Body of pancreas (tissue), 4 donors: ENCODE measurements at regions not wholly inside any gene's neighbourhood (a gene's known extent, or its start where the extent isn't known, plus 50 kb on each side); places are given as distances from the start of the nearest gene placed in this dataset.

Source experiments
- ATAC-seq: fragments of 150-250 bp; one replicate; pipeline ENCODE4 v1.9.1; 2016
- DNase-seq, 4 donors: peaks; one replicate each; pipeline ENCODE4 v3.0.0-alpha.2; 2019
- H3K27ac ChIP-seq, 4 donors: fragments of 200-600 bp; sonication (generic); 1 replicate in 3 of 4; 2 replicates in 1 of 4; pipeline versions ENCODE4 v1.5.1 to v1.6.1; 2016 to 2019; ENCODE audit warnings: mild to moderate bottlenecking in 1 of 4, mixed read lengths in 1 of 4, moderate library complexity in 1 of 4
- H3K27me3 ChIP-seq, 2 donors: fragments of 200-600 bp; sonication (generic); one replicate each; pipeline ENCODE4 v1.6.0; 2016; ENCODE audit warnings: mild to moderate bottlenecking in 1 of 2
- H3K36me3 ChIP-seq, 2 donors: fragments of 200-600 bp; sonication (generic); replicated peaks in 1 of 2; 2 replicates each; pipeline ENCODE4 v1.5.1; 2016; ENCODE audit warnings: low read depth in 2 of 2; ENCODE audit not compliant: insufficient read depth in 1 of 2
- H3K4me1 ChIP-seq: fragments of 200-600 bp; sonication (generic); one replicate; pipeline ENCODE4 v1.6.0; 2016
- H3K4me3 ChIP-seq, 2 donors: fragments of 200-600 bp; sonication (generic); 1 replicate in 1 of 2; 2 replicates in 1 of 2; pipeline ENCODE4 v1.5.1; 2016 to 2019
- H3K9me3 ChIP-seq, 3 donors: fragments of 200-600 bp; sonication (generic); 1 replicate in 2 of 3; 2 replicates in 1 of 3; pipeline ENCODE4 v1.5.1; 2016
- CTCF ChIP-seq, 7 experiments: fragments of 450-650 bp in 4 of 7; fragments of 200-600 bp in 3 of 7; sonication (generic) in 3 of 7; IDR thresholded peaks; one replicate each; pipeline ENCODE4 v1.5.1; 2016 to 2019; ENCODE audit warnings: antibody characterized with exemption in 7 of 7
- POLR2A ChIP-seq, 3 donors: fragments of 450-650 bp; IDR thresholded peaks; one replicate each; pipeline ENCODE4 v1.6.1; 2016; ENCODE audit warnings: antibody characterized with exemption in 3 of 3, mild to moderate bottlenecking in 2 of 3
- WGBS, 2 donors: methylation state at CpG; one replicate each; pipeline ENCODE4 v1.1.5; 2017; 5-methylcytosine and 5-hydroxymethylcytosine counted together
- intact Hi-C: fragments of 100-400 bp; cut with DNase I; formaldehyde crosslinking; loops from one replicate; pipeline ENCODE4 v1.15.1; 2023

- Histone ChIP-seq H3K27ac (no peak overlapping the region), H3K27me3 (no peaks in the 10 kb centered on the region), H3K4me1 (no peaks in the 10 kb centered on the region), H3K4me3 (no peak overlapping the region), H3K9me3 (no peaks in the 10 kb centered on the region), H3K36me3 (no peaks in the 10 kb centered on the region)
- ATAC-seq (no peak), DNase-seq (no peak)
- 53 to 83% methylated on average over 2 of the region's 2 CpGs for WGBS, 2 donors
- intact Hi-C loops = no loop called here
- TF ChIP-seq POLR2A (IDR thresholded peaks at IDR 0.05) (no peak), CTCF (IDR thresholded peaks at IDR 0.05) (no peak)
Observed at GRCh38 chr5:125390326-125390725, 643.9 kb upstream of the ZNF608 start.

GRCh38 chr5:125393221-125393815 lies 646.9 kb upstream of the ZNF608 start:
- no peak overlapping the region for H3K27ac ChIP-seq
- no peaks in the 10 kb centered on the region for H3K27me3 ChIP-seq
- intact Hi-C loops = no loop called here
- H3K9me3 ChIP-seq = no peaks in the 10 kb centered on the region
- ATAC-seq (no peak), DNase-seq (no peak)
- no peak overlapping the region for H3K4me3 ChIP-seq
- H3K4me1 ChIP-seq = no peaks in the 10 kb centered on the region
- no peak for TF ChIP-seq POLR2A (IDR thresholded peaks at IDR 0.05)
- TF ChIP-seq CTCF (IDR thresholded peaks at IDR 0.05) = no peak
- no peaks in the 10 kb centered on the region for H3K36me3 ChIP-seq

- intact Hi-C loops = no loop called here
- TF ChIP-seq POLR2A (IDR thresholded peaks at IDR 0.05) (no peak), CTCF (IDR thresholded peaks at IDR 0.05) (no peak)
- no peak for ATAC-seq
- H3K36me3 ChIP-seq = no peaks in the 10 kb centered on the region
- DNase-seq = no peak
- H3K4me1 ChIP-seq = no peaks in the 10 kb centered on the region
- no peaks in the 10 kb centered on the region for H3K9me3 ChIP-seq
- H3K27me3 ChIP-seq = no peaks in the 10 kb centered on the region
- WGBS, 2 donors = 73 to 79% methylated on average over 1 of the region's 1 CpG
- no peak overlapping the region for H3K4me3 ChIP-seq
- H3K27ac ChIP-seq = no peak overlapping the region
Observed at GRCh38 chr5:125394661-125395280, 648.3 kb upstream of the ZNF608 start.

- TF ChIP-seq POLR2A (IDR thresholded peaks at IDR 0.05) = no peak
- no peak for TF ChIP-seq CTCF (IDR thresholded peaks at IDR 0.05)
- H3K4me3 ChIP-seq = no peak overlapping the region
- no peaks in the 10 kb centered on the region for H3K4me1 ChIP-seq
- H3K27me3 ChIP-seq = no peaks in the 10 kb centered on the region
- H3K27ac ChIP-seq = no peak overlapping the region
- H3K9me3 ChIP-seq = no peaks in the 10 kb centered on the region
- intact Hi-C loops = no loop called here
- no peak for ATAC-seq
- WGBS, 2 donors = 87 to 93% methylated on average over 1 of the region's 1 CpG
- no peaks in the 10 kb centered on the region for H3K36me3 ChIP-seq
- no peak for DNase-seq
Observed at GRCh38 chr5:125396462-125396861, 650.0 kb upstream of the ZNF608 start.

- intact Hi-C loops = no loop called here
- no peak for TF ChIP-seq POLR2A (IDR thresholded peaks at IDR 0.05)
- no peak for TF ChIP-seq CTCF (IDR thresholded peaks at IDR 0.05)
Observed at GRCh38 chr5:125398466-125398865, 652.0 kb upstream of the ZNF608 start.

More at GRCh38 chr5:125398466-125398865, 652.0 kb upstream of the ZNF608 start:
- Histone ChIP-seq H3K27ac (no peak overlapping the region), H3K9me3 (no peaks in the 10 kb centered on the region), H3K4me3 (no peak overlapping the region), H3K4me1 (no peaks in the 10 kb centered on the region), H3K36me3 (no peaks in the 10 kb centered on the region), H3K27me3 (no peaks in the 10 kb centered on the region)
- 85 to 88% methylated on average over 2 of the region's 2 CpGs for WGBS, 2 donors
- no peak for ATAC-seq
- DNase-seq = no peak
